CD1c-positive myeloid dendritic cell (primary cell): ENCODE measurements at regions not wholly inside any gene's neighbourhood (a gene's known extent, or its start where the extent isn't known, plus 50 kb on each side); places are given as distances from the start of the nearest gene placed in this dataset.
A peak's percentile ranks its signal among the peaks of the same experiment; 100 is the strongest.
"Not testable (repeated sequence)": the region's sequence is repeated elsewhere in the genome, so short reads cannot be mapped to it uniquely, and the experiment has no call there.

ENCODE experiments used
- DNase-seq: peaks from one replicate; pipeline ENCODE4 v3.0.0-alpha.2; 2016; ENCODE audit errors: extremely low spot score

GRCh38 chr3:72087420-72087819 lies 302.5 kb upstream of the PROK2 start:
- no peak for DNase-seq

- peak; percentile 81 for DNase-seq
Measured at GRCh38 chr3:72086743-72087087, 301.8 kb upstream of the PROK2 start.

- peak; percentile 85 for DNase-seq
Measured at GRCh38 chr3:72086042-72086742, 301.2 kb upstream of the PROK2 start.

GRCh38 chr3:72085036-72085435 lies 300.1 kb upstream of the PROK2 start:
- no peak for DNase-seq

- no peak for DNase-seq
Measured at GRCh38 chr3:72082776-72083462, 298.0 kb upstream of the PROK2 start.

- peak; percentile 93 for DNase-seq
Measured at GRCh38 chr3:72082186-72082715, 297.3 kb upstream of the PROK2 start.

- no peak for DNase-seq
Measured at GRCh38 chr3:72081471-72082185, 296.7 kb upstream of the PROK2 start.

- no peak for DNase-seq
Measured at GRCh38 chr3:72080800-72081199, 295.9 kb upstream of the PROK2 start.

- peak; percentile 73 for DNase-seq
Measured at GRCh38 chr3:72080095-72080494, 295.1 kb upstream of the PROK2 start.

- DNase-seq, result no peak
Measured at GRCh38 chr3:72079369-72079872, 294.5 kb upstream of the PROK2 start.

- DNase-seq, result no peak
Measured at GRCh38 chr3:72078676-72079368, 293.9 kb upstream of the PROK2 start.

GRCh38 chr3:72077473-72078259 lies 292.7 kb upstream of the PROK2 start:
- peak; percentile 37 for DNase-seq

- not testable (repeated sequence) for DNase-seq
Measured at GRCh38 chr3:72075848-72076247, 290.9 kb upstream of the PROK2 start.

- no peak for DNase-seq
Measured at GRCh38 chr3:72071624-72072023, 286.7 kb upstream of the PROK2 start.

GRCh38 chr3:72070005-72070404 lies 285.1 kb upstream of the PROK2 start:
- no peak for DNase-seq

GRCh38 chr3:72069543-72069942 lies 284.6 kb upstream of the PROK2 start:
- DNase-seq, result no peak

- no peak for DNase-seq
Measured at GRCh38 chr3:72068621-72069020, 283.7 kb upstream of the PROK2 start.

- DNase-seq, result no peak
Measured at GRCh38 chr3:72067721-72068120, 282.8 kb upstream of the PROK2 start.

GRCh38 chr3:72065872-72066641 lies 281.1 kb upstream of the PROK2 start:
- no peak for DNase-seq

- DNase-seq, result no peak
Measured at GRCh38 chr3:72065236-72065635, 280.3 kb upstream of the PROK2 start.
